Gastrocnemius medialis (tissue), 4 donors: ENCODE measurements at regions not wholly inside any gene's neighbourhood (a gene's known extent, or its start where the extent isn't known, plus 50 kb on each side); places are given as distances from the start of the nearest gene placed in this dataset.

Experiments
- ATAC-seq, 2 donors: fragments of 150-250 bp; one replicate each; pipeline ENCODE4 v1.9.1; 2016
- DNase-seq, 2 donors: peaks; one replicate each; pipeline ENCODE4 v3.0.0-alpha.2; 2019
- H3K27ac ChIP-seq, 4 donors: fragments of 200-600 bp; sonication (generic); 1 replicate in 1 of 4; 2 replicates in 3 of 4; pipeline ENCODE4 v1.5.1; 2016 to 2018; ENCODE audit warnings: mild to moderate bottlenecking in 2 of 4, moderate library complexity in 1 of 4
- H3K27me3 ChIP-seq, 3 donors: fragments of 200-600 bp; sonication (generic) in 2 of 3; 1 replicate in 1 of 3; 2 replicates in 2 of 3; pipeline versions ENCODE4 v1.5.1 to v1.6.0; 2016 to 2019; ENCODE audit warnings: mild to moderate bottlenecking in 1 of 3, moderate library complexity in 1 of 3
- H3K36me3 ChIP-seq, 2 donors: fragments of 200-600 bp; sonication (generic) in 1 of 2; one replicate each; pipeline ENCODE4 v1.5.1; 2017 to 2018
- H3K4me1 ChIP-seq, 2 donors: fragments of 200-600 bp; sonication (generic) in 1 of 2; one replicate each; pipeline ENCODE4 v1.5.1; 2016 to 2017; ENCODE audit warnings: mild to moderate bottlenecking in 2 of 2
- H3K4me3 ChIP-seq, 4 donors: fragments of 200-600 bp; sonication (generic) in 3 of 4; 1 replicate in 1 of 4; 2 replicates in 3 of 4; pipeline ENCODE4 v1.5.1; 2016 to 2019; ENCODE audit warnings: mild to moderate bottlenecking in 2 of 4
- H3K9me3 ChIP-seq, 3 donors: fragments of 200-600 bp; sonication (generic) in 2 of 3; 1 replicate in 1 of 3; 2 replicates in 2 of 3; pipeline ENCODE4 v1.5.1; 2016 to 2019
- CTCF ChIP-seq, 5 experiments: fragments of 450-650 bp in 3 of 5; fragments of 200-600 bp in 2 of 5; sonication (generic) in 2 of 5; IDR thresholded peaks in 4 of 5; conservative IDR thresholded peaks in 1 of 5; 1 replicate in 4 of 5; 2 replicates in 1 of 5; pipeline ENCODE4 v1.5.1; 2016 to 2019; ENCODE audit warnings: antibody characterized with exemption in 5 of 5, mild to moderate bottlenecking in 3 of 5, moderate library complexity in 3 of 5
- POLR2A ChIP-seq, 2 donors: fragments of 450-650 bp; IDR thresholded peaks; one replicate each; pipeline ENCODE4 v1.6.1; 2017; ENCODE audit warnings: antibody characterized with exemption in 2 of 2, mild to moderate bottlenecking in 2 of 2, moderate library complexity in 2 of 2
- in situ Hi-C, 4 donors: fragments of 200-750 bp; cut with MboI; loops; one replicate each; pipeline versions ENCODE4 v1.15.0 to v1.8.0; 2017; ENCODE audit warnings: low sequenced_read_pairs in 4 of 4
- intact Hi-C: fragments of 100-400 bp; cut with DNase I; formaldehyde crosslinking; loops from one replicate; pipeline ENCODE4 v1.15.1; 2023; ENCODE audit warnings: low total_unique reads

- DNase-seq: no peak
- Histone ChIP-seq H3K9me3 (no peaks in the 10 kb centered on the region), H3K36me3 (no peaks in the 10 kb centered on the region), H3K27me3 (no peaks in the 10 kb centered on the region), H3K4me1 (peaks cover 7 to 15% of the 10 kb centered on the region in 2 donors), H3K4me3 (no peak overlapping the region), H3K27ac (no peak overlapping the region)
- ATAC-seq: no peak
- in situ Hi-C loops: no loop called here
- TF ChIP-seq CTCF (IDR thresholded peaks at IDR 0.05 in 4 of 5, conservative IDR thresholded peaks at IDR 0.05 in 1 of 5) (no peak), POLR2A (IDR thresholded peaks at IDR 0.05) (no peak)
- intact Hi-C loops: no loop called here
Observed at GRCh38 chr5:74254257-74254656, 386.3 kb downstream of the ENC1 start.

- in situ Hi-C loops (no loop called here), intact Hi-C loops (no loop called here)
- TF ChIP-seq POLR2A (IDR thresholded peaks at IDR 0.05) (no peak), CTCF (IDR thresholded peaks at IDR 0.05 in 4 of 5, conservative IDR thresholded peaks at IDR 0.05 in 1 of 5) (no peak)
- DNase-seq: no peak
- no peak for ATAC-seq
- Histone ChIP-seq H3K36me3 (no peaks in the 10 kb centered on the region), H3K4me1 (peaks cover 1 to 2% of the 10 kb centered on the region in 2 donors), H3K4me3 (no peak overlapping the region), H3K9me3 (no peaks in the 10 kb centered on the region), H3K27me3 (no peaks in the 10 kb centered on the region), H3K27ac (no peak overlapping the region)
Observed at GRCh38 chr5:74252044-74252443, 388.5 kb downstream of the ENC1 start.

GRCh38 chr5:74251141-74252035, 389.1 kb downstream of the ENC1 start:
- Histone ChIP-seq H3K27ac (no peak overlapping the region), H3K4me3 (no peak overlapping the region), H3K4me1 (no peaks in the 10 kb centered on the region), H3K36me3 (no peaks in the 10 kb centered on the region), H3K27me3 (no peaks in the 10 kb centered on the region), H3K9me3 (no peaks in the 10 kb centered on the region)
- DNase-seq (peak in 1 of 2 donors; percentile 45), ATAC-seq (peak; percentile 75 to 79)
- TF ChIP-seq POLR2A (IDR thresholded peaks at IDR 0.05): no peak
- no peak for TF ChIP-seq CTCF (IDR thresholded peaks at IDR 0.05 in 4 of 5, conservative IDR thresholded peaks at IDR 0.05 in 1 of 5)
- in situ Hi-C loops (no loop called here), intact Hi-C loops (no loop called here)

GRCh38 chr5:74250304-74251102, 390.0 kb downstream of the ENC1 start:
- Histone ChIP-seq H3K4me3 (no peak overlapping the region), H3K9me3 (no peaks in the 10 kb centered on the region), H3K4me1 (no peaks in the 10 kb centered on the region), H3K27me3 (no peaks in the 10 kb centered on the region), H3K36me3 (no peaks in the 10 kb centered on the region), H3K27ac (no peak overlapping the region)
- DNase-seq: no peak
- TF ChIP-seq CTCF (IDR thresholded peaks at IDR 0.05 in 4 of 5, conservative IDR thresholded peaks at IDR 0.05 in 1 of 5): no peak
- no peak for TF ChIP-seq POLR2A (IDR thresholded peaks at IDR 0.05)
- no peak for ATAC-seq
- in situ Hi-C loops: no loop called here
- intact Hi-C loops: no loop called here
